KBM-7 (cell line): ENCODE measurements at regions not wholly inside any gene's neighbourhood (a gene's known extent, or its start where the extent isn't known, plus 50 kb on each side); places are given as distances from the start of the nearest gene placed in this dataset.

Experiments used
- DNase-seq: peaks from one replicate; pipeline ENCODE4 v3.0.0-alpha.2; 2015
- in situ Hi-C: fragments of 300-500 bp; cut with MboI; formaldehyde crosslinking; loops from 2 replicates; pipeline ENCODE4 v1.14.3; 2020; ENCODE audit warnings: low sequenced_read_pairs, low pct_unique_long_range_greater_than_20kb, mixed read lengths

- no peak for DNase-seq
- in situ Hi-C loops: no loop called here
Measured at GRCh38 chr6:164188861-164189260, 774.3 kb downstream of the QKI start.

- DNase-seq: no peak
Measured at GRCh38 chr6:164185471-164185871, 771.0 kb downstream of the QKI start.

DNA sequence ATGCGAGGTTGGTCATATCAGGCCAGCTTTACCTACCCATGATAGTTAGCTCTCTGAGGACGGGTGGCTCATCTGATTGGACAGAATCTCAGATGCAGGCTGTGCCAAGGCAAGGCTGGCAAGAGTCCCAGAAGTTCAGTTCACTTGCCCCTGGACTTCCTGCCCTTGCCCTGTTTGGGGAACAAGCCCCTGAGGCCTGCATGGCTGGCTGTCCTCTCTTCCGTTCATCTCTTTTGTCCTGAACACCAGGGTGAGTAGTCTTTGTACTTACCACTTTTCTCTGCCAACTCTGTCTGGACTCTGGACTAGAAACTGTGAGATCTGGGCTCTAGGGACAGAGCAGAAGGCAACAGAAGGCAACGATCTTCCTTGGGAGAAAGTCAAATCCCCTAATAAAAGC lies 769.9 kb downstream of the QKI start:
- in situ Hi-C loops: no loop called here
- no peak for DNase-seq

More at GRCh38 chr6:164185471-164185871, 771.0 kb downstream of the QKI start:
- in situ Hi-C loops: no loop called here

DNA sequence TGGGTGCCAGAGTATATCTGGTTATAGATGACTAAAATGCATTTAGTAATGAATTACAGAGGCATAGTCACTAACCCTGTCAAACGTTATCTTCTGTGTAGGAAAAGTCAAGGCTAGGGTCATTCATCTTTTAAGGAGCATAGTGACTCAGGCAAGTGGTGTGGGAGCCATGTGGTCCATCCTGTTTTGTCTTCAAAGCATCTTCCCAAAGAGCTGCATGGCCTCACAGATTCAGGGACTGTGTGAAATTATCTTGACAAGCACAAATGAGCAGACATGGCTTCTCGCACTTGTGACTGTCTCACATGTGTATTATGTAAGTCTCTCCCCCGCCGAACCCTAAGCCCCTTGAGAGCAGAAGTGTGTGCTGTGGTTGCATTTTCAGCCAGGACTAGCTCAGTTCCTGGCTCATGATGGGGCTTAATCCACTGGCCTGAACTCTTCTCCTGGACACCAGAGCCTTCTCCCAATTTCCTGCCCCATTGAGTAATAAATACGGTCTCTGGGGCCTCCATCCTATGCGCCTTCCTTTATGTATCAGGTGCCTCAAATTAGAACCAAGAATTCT lies 769.1 kb downstream of the QKI start:
- no peak for DNase-seq
- in situ Hi-C loops: no loop called here

GRCh38 chr6:164178679-164179332 lies 764.3 kb downstream of the QKI start:
- in situ Hi-C loops: no loop called here
- DNase-seq: no peak

- in situ Hi-C loops: no loop called here
- DNase-seq: no peak
Measured at GRCh38 chr6:164169355-164169754, 754.8 kb downstream of the QKI start.

DNA sequence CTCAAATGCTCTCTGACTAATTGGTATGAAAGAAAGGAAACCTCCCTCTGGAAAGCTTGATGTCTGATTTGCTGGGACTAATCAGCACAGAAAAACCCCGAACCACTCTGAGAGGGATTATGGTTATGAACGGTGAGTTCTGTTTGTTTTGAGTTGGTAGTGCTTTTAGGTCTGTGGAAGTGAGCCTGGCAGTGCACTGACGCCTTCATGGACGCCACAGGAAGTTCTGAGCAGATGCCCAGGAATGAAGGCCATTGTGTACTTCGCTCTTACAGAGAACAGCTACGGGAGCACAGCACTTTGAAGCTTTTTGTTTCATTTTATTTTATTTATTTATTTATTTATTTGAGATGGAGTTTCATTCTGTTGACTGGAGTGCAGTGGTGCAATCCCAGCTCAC lies 754.1 kb downstream of the QKI start:
- no peak for DNase-seq
- in situ Hi-C loops: no loop called here

GRCh38 chr6:164167873-164168405 lies 753.4 kb downstream of the QKI start:
- DNase-seq: no peak
- in situ Hi-C loops: no loop called here

- no peak for DNase-seq
- in situ Hi-C loops: no loop called here
Measured at GRCh38 chr6:164166996-164167395, 752.5 kb downstream of the QKI start.

GRCh38 chr6:164166515-164166914 lies 752.0 kb downstream of the QKI start:
- in situ Hi-C loops: no loop called here
- no peak for DNase-seq

DNA sequence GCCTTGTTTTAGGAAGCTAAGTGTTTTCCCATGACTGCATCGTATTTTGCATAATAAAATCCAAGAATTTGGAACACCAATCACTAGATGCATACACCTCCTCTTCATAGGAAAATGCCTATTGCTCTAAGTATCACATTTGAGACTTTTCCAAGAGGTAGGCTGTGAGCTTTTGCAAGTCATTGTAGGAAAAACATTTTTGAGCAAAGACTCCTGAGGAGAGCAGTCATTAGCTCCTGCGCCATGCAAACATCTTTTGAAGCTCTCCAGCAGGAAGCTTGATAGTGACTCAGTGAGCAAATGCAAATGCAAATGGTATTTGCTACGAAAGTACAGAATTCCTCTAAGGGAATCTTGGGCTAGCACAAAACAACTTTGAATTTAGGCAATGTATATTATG lies 750.4 kb downstream of the QKI start:
- DNase-seq: no peak
- in situ Hi-C loops: no loop called here

- in situ Hi-C loops: no loop called here
- DNase-seq: no peak
Measured at GRCh38 chr6:164163239-164163638, 748.7 kb downstream of the QKI start.

DNA sequence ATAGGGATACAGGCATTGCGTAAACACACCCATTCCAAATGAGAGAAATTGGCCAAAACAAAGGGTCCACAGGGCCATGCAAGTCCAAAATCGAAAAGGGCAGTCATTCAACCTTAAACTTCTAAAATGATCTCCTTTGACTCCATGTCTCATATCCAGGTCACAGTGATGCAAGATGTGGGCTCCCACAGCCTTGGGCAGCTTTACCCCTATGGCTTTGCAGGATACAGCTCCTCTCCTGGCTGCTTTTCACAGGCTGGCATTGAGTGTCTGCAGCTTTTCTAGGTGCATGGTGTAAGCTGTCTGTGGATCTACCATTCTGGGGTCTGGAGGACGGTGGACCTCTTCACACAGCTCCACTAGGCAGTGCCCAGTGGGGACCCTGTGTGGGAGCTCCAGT lies 744.5 kb downstream of the QKI start:
- in situ Hi-C loops: no loop called here
- DNase-seq: no peak

DNA sequence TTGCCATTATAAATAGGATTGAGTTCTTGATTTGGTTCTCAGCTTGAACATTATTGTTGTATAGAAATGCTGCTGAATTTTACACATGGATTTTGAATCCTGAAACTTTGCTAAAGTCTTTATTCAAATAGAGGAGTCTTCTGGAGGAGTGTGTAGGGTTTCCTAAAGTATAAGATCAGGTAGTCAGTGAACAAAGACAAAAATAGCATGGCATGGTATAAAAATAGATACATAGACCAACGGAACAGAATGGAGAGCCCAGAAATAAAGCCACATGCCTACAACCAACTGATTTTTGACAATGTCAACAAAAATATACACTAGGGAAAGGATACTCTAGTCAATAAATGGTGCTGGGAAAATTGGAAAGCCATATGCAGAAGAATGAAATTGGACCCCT lies 740.1 kb downstream of the QKI start:
- in situ Hi-C loops: no loop called here
- DNase-seq: no peak

DNA sequence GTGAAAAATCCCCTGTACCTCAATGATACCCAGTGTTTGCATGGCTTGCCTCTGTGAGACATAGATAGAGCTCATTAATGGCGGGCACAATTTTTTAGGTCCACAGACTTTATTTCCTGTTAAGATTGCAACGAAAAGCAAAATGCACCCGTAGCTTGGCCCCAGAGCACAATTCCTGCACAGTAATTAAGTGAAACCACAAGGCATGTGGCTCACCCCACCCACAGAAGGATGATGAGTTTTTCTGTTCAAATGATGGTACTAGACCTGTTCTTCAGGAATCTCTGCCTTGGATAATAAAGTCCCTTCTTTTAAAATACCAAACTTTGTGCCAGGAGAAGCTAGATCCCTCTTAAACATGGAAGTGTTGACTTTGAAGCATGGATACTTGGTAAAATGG lies 738.1 kb downstream of the QKI start:
- no peak for DNase-seq
- in situ Hi-C loops: no loop called here

DNA sequence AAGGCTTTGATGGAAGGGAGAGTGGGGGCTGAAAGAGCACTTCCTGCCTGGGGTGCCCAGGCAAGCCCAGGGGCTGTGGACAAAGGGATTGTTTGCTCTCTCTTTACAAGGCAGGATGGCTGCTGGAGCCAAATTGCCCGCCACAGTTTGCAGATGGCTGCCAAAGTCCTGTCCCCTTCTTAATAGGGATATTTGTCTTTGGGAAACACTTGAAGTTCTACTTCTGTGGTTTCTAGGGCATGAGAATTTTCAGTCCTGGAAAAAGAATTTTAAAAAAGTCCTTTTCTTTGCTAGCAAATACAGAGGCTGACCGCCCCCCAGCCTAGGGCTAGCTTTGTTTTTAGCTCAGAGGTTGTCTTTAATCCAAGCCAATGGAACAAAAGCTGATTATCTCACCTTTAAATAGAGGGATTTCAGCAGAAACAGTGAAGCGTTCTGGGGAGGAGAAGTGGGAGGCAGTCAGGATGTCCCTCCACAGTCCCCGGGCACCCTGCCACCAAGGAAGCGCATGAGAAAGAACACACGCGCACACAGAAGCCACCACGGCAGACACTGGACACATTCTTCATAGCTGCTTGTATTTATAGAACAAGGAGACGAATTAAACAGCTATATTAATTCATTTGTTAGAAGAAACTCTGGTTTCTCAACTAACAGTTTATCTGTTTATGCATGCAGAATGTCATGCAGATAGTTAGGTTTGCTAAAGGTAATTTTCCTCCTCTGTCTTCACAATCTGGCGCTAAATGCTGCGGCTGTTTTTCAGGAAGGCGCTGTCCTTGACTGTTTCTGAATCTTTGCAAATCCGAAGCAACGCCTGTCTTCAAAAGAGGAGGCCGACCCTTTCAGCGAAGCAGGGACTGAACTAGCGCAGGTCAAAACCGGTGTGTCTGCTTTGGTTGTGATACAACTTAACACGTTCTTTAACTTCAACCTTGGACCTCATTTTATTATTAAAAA lies 736.9 kb downstream of the QKI start:
- DNase-seq: no peak
- in situ Hi-C loops: no loop called here

GRCh38 chr6:164150232-164150631 lies 735.7 kb downstream of the QKI start:
- no peak for DNase-seq
- in situ Hi-C loops: no loop called here

- in situ Hi-C loops: no loop called here
Measured at GRCh38 chr6:164148788-164149187, 734.3 kb downstream of the QKI start.

DNA sequence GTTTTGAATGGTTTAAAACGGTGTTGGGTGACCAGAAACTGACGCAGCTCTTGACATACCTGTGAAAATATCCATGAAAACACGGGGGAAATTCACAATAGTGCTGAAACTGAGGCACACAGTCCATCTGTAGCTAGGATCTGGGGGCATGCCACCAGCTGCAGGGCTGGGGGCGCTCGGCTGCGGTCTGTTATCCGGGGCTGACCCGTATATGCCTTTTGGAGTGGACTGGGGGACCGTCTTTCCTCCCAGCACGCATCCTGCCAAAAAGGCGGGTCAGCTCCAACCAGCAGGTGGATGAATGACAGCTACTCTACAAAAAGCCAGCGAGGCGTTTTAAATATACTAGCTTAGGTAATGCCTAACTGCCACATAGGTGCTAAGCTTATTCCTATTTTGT lies 729.8 kb downstream of the QKI start:
- in situ Hi-C loops: no loop called here
- DNase-seq: no peak

More at GRCh38 chr6:164148788-164149187, 734.3 kb downstream of the QKI start:
- no peak for DNase-seq

- in situ Hi-C loops: no loop called here
Measured at GRCh38 chr6:164142322-164142721, 727.8 kb downstream of the QKI start.

More at GRCh38 chr6:164142322-164142721, 727.8 kb downstream of the QKI start:
- DNase-seq: no peak
